Parathyroid adenoma (tissue), 2 donors: ENCODE measurements at regions not wholly inside any gene's neighbourhood (a gene's known extent, or its start where the extent isn't known, plus 50 kb on each side); places are given as distances from the start of the nearest gene placed in this dataset.

Source experiments
- H2AFZ ChIP-seq: fragments of 300-600 bp; sonication (generic); one replicate; pipeline ENCODE4 v1.7.0; 2017; ENCODE audit warnings: antibody characterized with exemption, mild to moderate bottlenecking
- H3K27ac ChIP-seq: fragments of 300-600 bp; sonication (generic); one replicate; pipeline ENCODE4 v1.7.0; 2017
- H3K27me3 ChIP-seq: fragments of 300-600 bp; sonication (generic); one replicate; pipeline ENCODE4 v1.7.0; 2017; ENCODE audit warnings: low read length; ENCODE audit not compliant: control insufficient read depth, insufficient read depth
- H3K36me3 ChIP-seq: fragments of 300-600 bp; sonication (generic); one replicate; pipeline ENCODE4 v1.7.0; 2017; ENCODE audit warnings: low read length; ENCODE audit not compliant: control insufficient read depth, insufficient read depth
- H3K4me1 ChIP-seq: fragments of 300-600 bp; sonication (generic); one replicate; pipeline ENCODE4 v1.7.0; 2017; ENCODE audit warnings: control low read depth
- H3K4me2 ChIP-seq: fragments of 300-600 bp; sonication (generic); one replicate; pipeline ENCODE4 v1.7.0; 2017; ENCODE audit warnings: low read length
- H3K4me3 ChIP-seq: fragments of 300-600 bp; sonication (generic); one replicate; pipeline ENCODE4 v1.7.0; 2017; ENCODE audit warnings: low read depth, low read length
- H3K79me2 ChIP-seq: fragments of 300-600 bp; sonication (generic); one replicate; pipeline ENCODE4 v1.7.0; 2017; ENCODE audit warnings: control low read depth
- H3K9ac ChIP-seq: fragments of 300-600 bp; sonication (generic); one replicate; pipeline ENCODE4 v1.7.0; 2017; ENCODE audit warnings: mild to moderate bottlenecking
- H3K9me3 ChIP-seq: fragments of 300-600 bp; sonication (generic); one replicate; pipeline ENCODE4 v1.7.0; 2017; ENCODE audit warnings: low read length; ENCODE audit not compliant: control insufficient read depth
- CTCF ChIP-seq: fragments of 300-600 bp; sonication (generic); IDR thresholded peaks from one replicate; pipeline ENCODE4 v1.7.0; 2017; ENCODE audit warnings: antibody characterized with exemption, mild to moderate bottlenecking
- donor health status: primary hyperparathyroidism.

GRCh38 chr4:56217343-56217890 lies 169.9 kb downstream of the AASDH start:
- TF ChIP-seq CTCF = no peak
- Histone ChIP-seq H3K9me3 (no peaks in the 10 kb centered on the region), H3K9ac (no peak overlapping the region), H3K79me2 (no peaks in the 10 kb centered on the region), H2AFZ (no peak overlapping the region), H3K4me2 (no peak overlapping the region), H3K36me3 (no peaks in the 10 kb centered on the region), H3K27me3 (no peaks in the 10 kb centered on the region), H3K4me3 (no peak overlapping the region), H3K27ac (no peak overlapping the region), H3K4me1 (peaks cover 6% of the 10 kb centered on the region)

GRCh38 chr4:56215901-56216300 lies 171.4 kb downstream of the AASDH start:
- H3K27me3 ChIP-seq = no peaks in the 10 kb centered on the region
- no peaks in the 10 kb centered on the region for H3K79me2 ChIP-seq
- no peak overlapping the region for H3K9ac ChIP-seq
- no peak overlapping the region for H2AFZ ChIP-seq
- H3K4me3 ChIP-seq = no peak overlapping the region
- no peak overlapping the region for H3K4me2 ChIP-seq
- H3K4me1 ChIP-seq = peaks cover 6% of the 10 kb centered on the region
- H3K9me3 ChIP-seq = no peaks in the 10 kb centered on the region
- H3K36me3 ChIP-seq = no peaks in the 10 kb centered on the region
- no peak overlapping the region for H3K27ac ChIP-seq
- no peak for TF ChIP-seq CTCF

GRCh38 chr4:56215141-56215783 lies 172.0 kb downstream of the AASDH start:
- TF ChIP-seq CTCF = no peak

GRCh38 chr4:56213543-56213942 lies 173.7 kb downstream of the AASDH start:
- H3K36me3 ChIP-seq = no peaks in the 10 kb centered on the region
- H3K27me3 ChIP-seq = no peaks in the 10 kb centered on the region

More at GRCh38 chr4:56215141-56215783, 172.0 kb downstream of the AASDH start:
- Histone ChIP-seq H3K4me2 (no peak overlapping the region), H3K9me3 (no peaks in the 10 kb centered on the region), H3K36me3 (no peaks in the 10 kb centered on the region), H2AFZ (no peak overlapping the region), H3K27me3 (no peaks in the 10 kb centered on the region), H3K79me2 (no peaks in the 10 kb centered on the region), H3K4me3 (no peak overlapping the region), H3K4me1 (peaks cover 6% of the 10 kb centered on the region), H3K9ac (no peak overlapping the region), H3K27ac (no peak overlapping the region)

More at GRCh38 chr4:56213543-56213942, 173.7 kb downstream of the AASDH start:
- H3K79me2 ChIP-seq = no peaks in the 10 kb centered on the region
- no peak overlapping the region for H3K4me2 ChIP-seq
- no peak overlapping the region for H3K4me3 ChIP-seq
- no peak for TF ChIP-seq CTCF
- H2AFZ ChIP-seq = no peak overlapping the region
- no peak overlapping the region for H3K27ac ChIP-seq
- H3K9ac ChIP-seq = no peak overlapping the region
- H3K9me3 ChIP-seq = no peaks in the 10 kb centered on the region
- H3K4me1 ChIP-seq = peaks cover 6% of the 10 kb centered on the region
